22Rv1 (cell line): ENCODE measurements at regions not wholly inside any gene's neighbourhood (a gene's known extent, or its start where the extent isn't known, plus 50 kb on each side); places are given as distances from the start of the nearest gene placed in this dataset.

ENCODE experiments used
- CTCF ChIP-seq: fragments of 450-650 bp; IDR thresholded peaks from 2 replicates; pipeline ENCODE4 v1.5.1; 2017; ENCODE audit warnings: mild to moderate bottlenecking
- ZFX ChIP-seq: fragments of 450-650 bp; IDR thresholded peaks from 2 replicates; pipeline ENCODE4 v1.6.1; 2017; ENCODE audit warnings: antibody characterized with exemption, borderline replicate concordance

- TF ChIP-seq CTCF (no peak), ZFX (no peak)
Observed at GRCh38 chr13:56396318-56396717, 744.4 kb upstream of the PRR20A start.
